ENCODE measurements at regions not wholly inside any gene's neighbourhood (a gene's known extent, or its start where the extent isn't known, plus 50 kb on each side); places are given as distances from the start of the nearest gene placed in this dataset.

DNA sequence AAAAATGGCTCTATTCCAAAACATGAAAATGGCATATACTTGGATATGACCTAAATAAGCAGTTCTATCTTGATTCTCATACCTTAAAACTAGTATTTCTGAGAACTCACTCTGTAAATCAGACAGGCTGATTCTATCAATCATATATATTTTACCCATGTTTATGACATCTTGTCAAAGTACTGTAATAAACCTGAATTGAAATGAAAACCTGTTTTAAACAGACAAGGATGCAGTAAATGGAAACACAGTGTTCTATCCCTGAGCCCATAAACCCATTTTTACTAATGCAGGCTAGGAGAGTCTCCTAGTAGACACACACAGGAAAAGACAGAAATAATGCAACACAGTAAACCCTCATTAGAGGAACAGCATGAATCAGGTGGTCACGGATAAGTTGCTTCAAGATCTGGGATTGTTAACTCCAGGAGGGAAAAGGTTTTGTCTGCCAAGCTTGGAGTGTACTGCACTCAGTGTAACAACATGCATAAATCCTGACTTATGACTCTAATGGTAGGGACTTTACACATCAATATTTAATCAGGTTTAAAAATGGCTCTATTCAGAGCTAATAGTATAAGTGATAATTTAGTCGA is 93.6 kb upstream of the CPNE8 start:
- H3K79me2 ChIP-seq (ENCODE audit: control insufficient read depth, insufficient read depth, low read length) = no peaks in the 10 kb centered on the region
- FAIRE-seq = no peak
- no peaks in the 10 kb centered on the region for H4K20me1 ChIP-seq (replicated peaks; ENCODE audit: control insufficient read depth, extremely low read depth, insufficient read depth, low read length)
- dilution Hi-C loops (cut with MboI; ENCODE audit: extremely low pct_ligation_motif_present, low sequenced_read_pairs) = no loop called here
- H3K36me3 ChIP-seq (ENCODE audit: control insufficient read depth in 2 of 2, extremely low read depth in 1 of 2, insufficient read depth in 2 of 2, low read length in 2 of 2) = no peaks in the 10 kb centered on the region
- BruUV-seq (replicated peaks) = no TSS peak
- no peak for TF ChIP-seq MAX (IDR thresholded peaks at IDR 0.05; ENCODE audit: insufficient read depth, insufficient read length)
- TF ChIP-seq GATA2 (IDR thresholded peaks at IDR 0.05; ENCODE audit: insufficient read depth, insufficient read length, low read depth, low read length) = no peak
- no peak for TF ChIP-seq FOS (IDR thresholded peaks at IDR 0.05; ENCODE audit: borderline replicate concordance, insufficient read depth, low read length)
- no peak for TF ChIP-seq POLR2A (IDR thresholded peaks at IDR 0.05; ENCODE audit: low read depth, low read length)
- TF ChIP-seq JUN (IDR thresholded peaks at IDR 0.05; ENCODE audit: borderline replicate concordance, insufficient read depth, insufficient read length, low read depth) = no peak
- no peak for TF ChIP-seq MYC (IDR thresholded peaks at IDR 0.05; ENCODE audit: low read depth, low read length)
- no peak for TF ChIP-seq POLR2AphosphoS5 (IDR thresholded peaks at IDR 0.05; ENCODE audit: insufficient read depth, low read depth, low read length)
- no peak for TF ChIP-seq EZH2 (IDR thresholded peaks at IDR 0.05; ENCODE audit: borderline replicate concordance, low read depth, low read length, severe bottlenecking)
- no peak for TF ChIP-seq CTCF (IDR thresholded peaks at IDR 0.05; ENCODE audit: extremely low read depth in 1 of 2, insufficient read depth in 1 of 2, low read depth in 1 of 2, low read length in 2 of 2)
- H3K9me1 ChIP-seq (replicated peaks; ENCODE audit: control insufficient read depth, extremely low read depth, insufficient read depth, low read length) = no peaks in the 10 kb centered on the region
- ChIA-PET POLR2A (no interaction called here), CTCF (no interaction called here)
- H2AFZ ChIP-seq (ENCODE audit: low read depth, low read length) = no peak overlapping the region
- no peaks in the 10 kb centered on the region for H3K27me3 ChIP-seq (ENCODE audit: control insufficient read depth in 2 of 2, insufficient read depth in 2 of 2, low read length in 2 of 2)
- no peaks in the 10 kb centered on the region for H3K9me3 ChIP-seq (replicated peaks; ENCODE audit: control insufficient read depth, insufficient read depth, low read length)
- H3K4me2 ChIP-seq (ENCODE audit: insufficient read depth, low read length) = no peak overlapping the region
- no peak for DNase-seq (ENCODE audit: low read depth, low spot score)
- H3K4me3 ChIP-seq (replicated peaks in 1 of 3; ENCODE audit: insufficient read depth in 1 of 3, low read depth in 1 of 3, low read length in 3 of 3) = no peak overlapping the region
- no peaks in the 10 kb centered on the region for H3K4me1 ChIP-seq (ENCODE audit: control insufficient read depth, extremely low read depth, insufficient read depth, low read length)
- no peak overlapping the region for H3K27ac ChIP-seq (ENCODE audit: insufficient read depth, low read depth, low read length)
- intact Hi-C loops (cut with micrococcal nuclease) = no loop called here
- H3K9ac ChIP-seq (replicated peaks; ENCODE audit: extremely low read depth, insufficient read depth, low read length) = no peak overlapping the region

Data from endothelial cell of umbilical vein (primary cell).